ENCODE measurements at regions not wholly inside any gene's neighbourhood (a gene's known extent, or its start where the extent isn't known, plus 50 kb on each side); places are given as distances from the start of the nearest gene placed in this dataset.

DNA sequence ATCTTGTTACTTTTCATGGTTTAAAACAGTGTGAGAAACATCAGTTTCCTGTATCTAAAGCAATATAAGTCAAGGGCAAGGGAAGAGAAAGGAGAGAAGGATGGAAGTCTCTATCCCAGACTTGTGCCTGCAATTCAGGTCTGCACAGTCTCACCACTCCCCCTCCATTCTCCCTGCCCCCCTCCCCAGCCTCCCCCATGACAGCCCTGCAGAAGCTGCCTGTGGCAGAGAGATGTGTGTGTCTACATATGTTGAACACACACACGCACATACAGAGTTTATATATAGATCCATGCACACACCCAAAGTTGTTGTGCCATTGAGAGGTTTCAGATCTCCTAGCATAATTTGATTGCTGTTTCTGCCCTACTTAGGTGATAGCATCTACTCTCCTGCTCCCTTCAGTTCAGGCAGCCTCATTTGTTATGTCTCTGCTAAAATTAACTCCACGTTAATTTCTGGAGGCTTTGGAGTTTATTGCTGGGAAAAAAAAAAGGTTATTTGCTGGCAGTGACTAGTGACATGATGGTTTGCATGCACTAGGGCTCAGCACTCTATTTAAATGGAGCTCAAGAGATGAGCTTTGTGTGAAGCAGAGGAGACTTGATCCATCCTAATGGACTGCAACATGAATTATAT is 124.9 kb upstream of the SMYD2 start:
- Histone ChIP-seq H3K36me3 (ENCODE audit: control insufficient read depth, low read length) (no peaks in the 10 kb centered on the region), H3K4me1 (ENCODE audit: control insufficient read depth, low read length) (no peaks in the 10 kb centered on the region), H3K27ac (ENCODE audit: low read depth, low read length) (no peak overlapping the region), H3K79me2 (ENCODE audit: control insufficient read depth, low read length) (no peaks in the 10 kb centered on the region), H3K9me2 (replicated peaks; ENCODE audit: control insufficient read depth, low read length) (no peaks in the 10 kb centered on the region), H3K27me3 (ENCODE audit: control insufficient read depth, low read length) (peaks cover 17% of the 10 kb centered on the region), H3K9me3 (ENCODE audit: control insufficient read depth, insufficient read depth, low read length) (no peaks in the 10 kb centered on the region), H3F3A (ENCODE audit: control insufficient read depth, insufficient read depth) (no peaks in the 10 kb centered on the region), H4K20me1 (ENCODE audit: control insufficient read depth, insufficient read depth, low read depth, low read length) (no peaks in the 10 kb centered on the region), H3K4me3 (ENCODE audit: low read length) (no peak overlapping the region), H3K4me2 (ENCODE audit: low read length) (no peak overlapping the region)
- no peak for TF ChIP-seq CTCF (IDR thresholded peaks at IDR 0.05; ENCODE audit: low read depth, low read length, poor library complexity, severe bottlenecking)
- TF ChIP-seq EZH2phosphoT487 (IDR thresholded peaks at IDR 0.05; ENCODE audit: borderline replicate concordance, low read length), result no peak

GRCh38 chr1:214164173-214164572 is 116.8 kb upstream of the SMYD2 start:
- Histone ChIP-seq H3K36me3 (ENCODE audit: control insufficient read depth, low read length) (no peaks in the 10 kb centered on the region), H3K27ac (ENCODE audit: low read depth, low read length) (no peak overlapping the region), H3K4me1 (ENCODE audit: control insufficient read depth, low read length) (no peaks in the 10 kb centered on the region), H3K4me3 (ENCODE audit: low read length) (no peak overlapping the region), H3K9me3 (ENCODE audit: control insufficient read depth, insufficient read depth, low read length) (no peaks in the 10 kb centered on the region), H3K9me2 (replicated peaks; ENCODE audit: control insufficient read depth, low read length) (no peaks in the 10 kb centered on the region), H3K4me2 (ENCODE audit: low read length) (no peak overlapping the region), H3F3A (ENCODE audit: control insufficient read depth, insufficient read depth) (no peaks in the 10 kb centered on the region), H3K27me3 (ENCODE audit: control insufficient read depth, low read length) (no peaks in the 10 kb centered on the region), H3K79me2 (ENCODE audit: control insufficient read depth, low read length) (no peaks in the 10 kb centered on the region), H4K20me1 (ENCODE audit: control insufficient read depth, insufficient read depth, low read depth, low read length) (no peaks in the 10 kb centered on the region)
- TF ChIP-seq CTCF (IDR thresholded peaks at IDR 0.05; ENCODE audit: low read depth, low read length, poor library complexity, severe bottlenecking), result no peak
- no peak for TF ChIP-seq EZH2phosphoT487 (IDR thresholded peaks at IDR 0.05; ENCODE audit: borderline replicate concordance, low read length)

DNA sequence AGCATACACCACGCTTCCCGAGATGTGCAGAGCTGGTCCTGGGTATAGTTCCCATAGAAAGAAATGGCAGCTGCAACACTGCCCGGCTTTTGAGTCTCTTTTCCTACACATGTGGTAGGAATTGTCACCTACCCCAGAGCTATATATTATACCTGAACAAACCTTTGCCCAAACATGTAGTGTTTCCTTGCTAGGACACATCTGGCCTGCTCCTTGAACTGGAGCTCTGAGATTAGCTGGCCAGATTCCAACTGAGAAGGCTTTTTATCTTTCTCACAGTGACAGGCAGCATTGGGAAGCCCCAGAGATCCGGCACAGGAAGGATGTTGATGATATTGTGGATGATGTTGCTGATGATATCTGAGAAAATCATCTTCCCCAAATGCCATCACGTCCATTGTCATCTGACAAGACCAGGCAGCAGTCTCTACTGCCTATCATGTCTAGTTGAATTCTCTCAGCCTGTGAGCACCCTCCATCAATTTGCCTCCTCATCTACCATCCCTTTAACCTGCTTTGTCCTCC is 115.0 kb upstream of the SMYD2 start:
- Histone ChIP-seq H3K36me3 (ENCODE audit: control insufficient read depth, low read length) (no peaks in the 10 kb centered on the region), H4K20me1 (ENCODE audit: control insufficient read depth, insufficient read depth, low read depth, low read length) (no peaks in the 10 kb centered on the region), H3K4me3 (ENCODE audit: low read length) (no peak overlapping the region), H3K27ac (ENCODE audit: low read depth, low read length) (no peak overlapping the region), H3K79me2 (ENCODE audit: control insufficient read depth, low read length) (no peaks in the 10 kb centered on the region), H3K9me3 (ENCODE audit: control insufficient read depth, insufficient read depth, low read length) (no peaks in the 10 kb centered on the region), H3K4me2 (ENCODE audit: low read length) (no peak overlapping the region), H3K27me3 (ENCODE audit: control insufficient read depth, low read length) (no peaks in the 10 kb centered on the region), H3K9me2 (replicated peaks; ENCODE audit: control insufficient read depth, low read length) (no peaks in the 10 kb centered on the region), H3F3A (ENCODE audit: control insufficient read depth, insufficient read depth) (no peaks in the 10 kb centered on the region), H3K4me1 (ENCODE audit: control insufficient read depth, low read length) (no peaks in the 10 kb centered on the region)
- TF ChIP-seq CTCF (IDR thresholded peaks at IDR 0.05; ENCODE audit: low read depth, low read length, poor library complexity, severe bottlenecking), result no peak
- TF ChIP-seq EZH2phosphoT487 (IDR thresholded peaks at IDR 0.05; ENCODE audit: borderline replicate concordance, low read length), result no peak

Measured in DOHH2 (cell line).